ENCODE measurements at regions not wholly inside any gene's neighbourhood (a gene's known extent, or its start where the extent isn't known, plus 50 kb on each side); places are given as distances from the start of the nearest gene placed in this dataset.

DNA sequence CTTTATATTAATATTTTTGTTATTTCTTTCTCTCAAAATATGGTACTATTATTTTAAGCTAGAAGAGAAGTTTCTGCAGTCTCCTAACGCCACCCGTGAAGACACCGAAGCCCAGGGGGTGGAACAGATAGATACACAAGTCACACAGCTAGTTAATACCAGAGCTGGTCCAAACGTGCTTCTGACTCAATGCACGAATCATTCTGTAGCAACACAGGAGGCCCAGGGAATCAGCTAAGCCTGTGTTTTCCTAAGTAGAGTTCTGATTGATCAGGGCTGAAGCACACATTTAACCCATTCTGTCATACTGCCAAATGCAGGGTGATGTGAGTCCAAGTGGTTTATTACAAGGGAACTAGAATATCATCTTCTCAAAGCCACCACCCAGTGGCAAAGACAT is 116.9 kb upstream of the PWP1 start (continued):
- no peak for TF ChIP-seq TCF12 (IDR thresholded peaks at IDR 0.05; ENCODE audit: low read depth, low read length)

Data from H1 (cell line).